ENCODE measurements at regions not wholly inside any gene's neighbourhood (a gene's known extent, or its start where the extent isn't known, plus 50 kb on each side); places are given as distances from the start of the nearest gene placed in this dataset.

- Histone ChIP-seq H3K9me3 (replicated peaks in 1 of 2; ENCODE audit: control insufficient read depth in 1 of 2, insufficient read depth in 1 of 2, low read length in 2 of 2) (peaks cover 0 to 7% of the 10 kb centered on the region in 2 donors), H2AFZ (ENCODE audit: insufficient read depth, low read depth, low read length, poor library complexity, severe bottlenecking) (no peak overlapping the region), H3K79me2 (ENCODE audit: insufficient read depth, low read length) (no peaks in the 10 kb centered on the region), H3K4me3 (replicated peaks in 1 of 3; ENCODE audit: low read depth in 2 of 3, low read length in 3 of 3) (no peak overlapping the region), H4K20me1 (ENCODE audit: insufficient read depth, low read length) (no peaks in the 10 kb centered on the region), H3K4me2 (replicated peaks; ENCODE audit: extremely low read depth, low read length, poor library complexity, severe bottlenecking) (no peak overlapping the region), H3K27me3 (ENCODE audit: control insufficient read depth in 2 of 2, insufficient read depth in 2 of 2, low read length in 2 of 2) (no peaks in the 10 kb centered on the region), H3K9ac (ENCODE audit: insufficient read depth, low read length, poor library complexity, severe bottlenecking) (no peak overlapping the region), H3K27ac (ENCODE audit: low read depth in 1 of 2, low read length in 2 of 2) (no peak overlapping the region), H3K4me1 (ENCODE audit: control insufficient read depth in 1 of 2, insufficient read depth in 2 of 2, low read length in 2 of 2) (no peaks in the 10 kb centered on the region), H3K36me3 (replicated peaks in 1 of 2; ENCODE audit: control insufficient read depth in 1 of 2, insufficient read depth in 2 of 2, low read length in 2 of 2) (no peaks in the 10 kb centered on the region)
- H3K36me3 Mint-ChIP-seq: no peaks in the 10 kb centered on the region
- H3K27me3 Mint-ChIP-seq (ENCODE audit: low read depth in 3 of 3): peaks cover 15 to 16% (median 15%) of the 10 kb centered on the region in 3 donors
- TF ChIP-seq CTCF (IDR thresholded peaks at IDR 0.05): no peak
- no peak overlapping the region for H3K27ac Mint-ChIP-seq
- WGBS (ENCODE audit: insufficient coverage): 83% methylated on average over 2 of the region's 6 CpGs
- DNase-seq: no peak
- peaks cover 0 to 10% (median 8%) of the 10 kb centered on the region in 7 donors for H3K9me3 Mint-ChIP-seq
- intact Hi-C loops (cut with micrococcal nuclease): no loop called here
- H3K4me3 Mint-ChIP-seq: no peak overlapping the region
- H3K4me1 Mint-ChIP-seq: no peaks in the 10 kb centered on the region
These were observed 62.9 kb upstream of the LHX5 start for GRCh38 chr12:113534555-113534954.

GRCh38 chr12:113533842-113534375, 62.2 kb upstream of the LHX5 start:
- Mint-ChIP-seq H3K27me3 (ENCODE audit: low read depth in 3 of 3) (peaks cover 13 to 18% (median 13%) of the 10 kb centered on the region in 3 donors), H3K4me3 (no peak overlapping the region), H3K4me1 (no peaks in the 10 kb centered on the region), H3K27ac (no peak overlapping the region), H3K9me3 (peaks cover 0 to 6% (median 2%) of the 10 kb centered on the region in 7 donors), H3K36me3 (no peaks in the 10 kb centered on the region)
- no peaks in the 10 kb centered on the region for H3K79me2 ChIP-seq (ENCODE audit: insufficient read depth, low read length)
- H3K9me3 ChIP-seq (replicated peaks in 1 of 2; ENCODE audit: control insufficient read depth in 1 of 2, insufficient read depth in 1 of 2, low read length in 2 of 2): peaks cover 0 to 3% of the 10 kb centered on the region in 2 donors
- no peaks in the 10 kb centered on the region for H3K36me3 ChIP-seq (replicated peaks in 1 of 2; ENCODE audit: control insufficient read depth in 1 of 2, insufficient read depth in 2 of 2, low read length in 2 of 2)
- H3K4me2 ChIP-seq (replicated peaks; ENCODE audit: extremely low read depth, low read length, poor library complexity, severe bottlenecking): no peak overlapping the region
- H3K27me3 ChIP-seq (ENCODE audit: control insufficient read depth in 2 of 2, insufficient read depth in 2 of 2, low read length in 2 of 2): no peaks in the 10 kb centered on the region
- no peak overlapping the region for H3K9ac ChIP-seq (ENCODE audit: insufficient read depth, low read length, poor library complexity, severe bottlenecking)
- intact Hi-C loops (cut with micrococcal nuclease): no loop called here
- no peaks in the 10 kb centered on the region for H4K20me1 ChIP-seq (ENCODE audit: insufficient read depth, low read length)
- no peaks in the 10 kb centered on the region for H3K4me1 ChIP-seq (ENCODE audit: control insufficient read depth in 1 of 2, insufficient read depth in 2 of 2, low read length in 2 of 2)
- no peak overlapping the region for H2AFZ ChIP-seq (ENCODE audit: insufficient read depth, low read depth, low read length, poor library complexity, severe bottlenecking)
- H3K4me3 ChIP-seq (replicated peaks in 1 of 3; ENCODE audit: low read depth in 2 of 3, low read length in 3 of 3): no peak overlapping the region
- no peak overlapping the region for H3K27ac ChIP-seq (ENCODE audit: low read depth in 1 of 2, low read length in 2 of 2)
- TF ChIP-seq CTCF (IDR thresholded peaks at IDR 0.05): no peak
- DNase-seq: no peak
- WGBS (ENCODE audit: insufficient coverage): 100% methylated on average over 2 of the region's 7 CpGs

Data from CD14-positive monocyte (primary cell).